K562 (cell line): ENCODE measurements at regions not wholly inside any gene's neighbourhood (a gene's known extent, or its start where the extent isn't known, plus 50 kb on each side); places are given as distances from the start of the nearest gene placed in this dataset.
A peak's percentile ranks its signal among the peaks of the same experiment; 100 is the strongest.

ENCODE experiments used
- ATAC-seq: fragments of 200-7000 bp; cut with Tn5 transposase; 3 replicates; pipeline ENCODE4 v1.9.1; 2020; ENCODE audit warnings: moderate library complexity
- BruUV-seq: library from RNA; stranded (reverse); fragments of 400-500 nt; replicated peaks from 2 replicates; lab custom pipeline; 2021; lab: Mats Ljungman, UMichigan
- CTCF ChIA-PET: fragments of 300-600 bp; formaldehyde crosslinking; extraction: SDS; loops from one replicate; lab custom pipeline; 2021; ENCODE audit warnings: low intra/inter-chr PET ratio; lab: Yijun Ruan, JAX
- POLR2A ChIA-PET: fragments of 300-600, 350-650 bp; sonication (Branson Sonifier 250); formaldehyde crosslinking; extraction: SDS; loops from one replicate; lab custom pipeline; 2021; ENCODE audit warnings: antibody characterized with exemption, inconsistent platforms; lab: Yijun Ruan, JAX
- DNase-seq, 4 experiments: peaks; one replicate each; pipeline versions ENCODE4 v3.0.0 to v3.0.0-alpha.2; 2011 to 2018; ENCODE audit warnings: low spot score in 3 of 4, mixed read lengths in 3 of 4; ENCODE audit errors: extremely low read depth in 1 of 4
- FAIRE-seq: peaks from 2 replicates; lab custom pipeline; 2011; peaks lifted over from hg19 to GRCh38; lab: Jason Lieb, UNC
- H2AFZ ChIP-seq: 2 replicates; pipeline ENCODE4 v1.6.0; 2011; ENCODE audit warnings: low read depth, low read length, control low read depth, inconsistent platforms
- H3K27ac ChIP-seq: fragments of 200-600 bp; 3 replicates; pipeline ENCODE4 v1.8.0; 2011; ENCODE audit warnings: low read depth, mild to moderate bottlenecking, control low read depth, inconsistent platforms, low read length, moderate library complexity, mixed read lengths; ENCODE audit errors: extremely low read depth
- H3K27me3 ChIP-seq, 2 experiments: fragments of 300-600 bp in 1 of 2; 2 replicates in 1 of 2; 3 replicates in 1 of 2; pipeline versions ENCODE4 v1.6.0 to v1.8.0; 2011; ENCODE audit warnings: inconsistent platforms in 2 of 2, low read length in 2 of 2, mild to moderate bottlenecking in 1 of 2, mixed read lengths in 1 of 2, moderate library complexity in 1 of 2; ENCODE audit not compliant: control insufficient read depth in 2 of 2, insufficient read depth in 2 of 2
- H3K36me3 ChIP-seq: fragments of 300-600 bp; 3 replicates; pipeline ENCODE4 v1.8.0; 2011; ENCODE audit warnings: mild to moderate bottlenecking, low read length, inconsistent platforms; ENCODE audit not compliant: control insufficient read depth, insufficient read depth
- H3K4me1 ChIP-seq, 2 experiments: fragments of 200-600 bp in 1 of 2; replicated peaks in 1 of 2; 2 replicates in 1 of 2; 3 replicates in 1 of 2; pipeline versions ENCODE4 v1.5.1 to v1.8.0; 2011; ENCODE audit warnings: inconsistent platforms in 2 of 2, low read length in 2 of 2, mild to moderate bottlenecking in 1 of 2, mixed read lengths in 1 of 2, moderate library complexity in 1 of 2; ENCODE audit not compliant: control insufficient read depth in 2 of 2, insufficient read depth in 2 of 2
- H3K4me2 ChIP-seq: 2 replicates; pipeline ENCODE4 v1.6.1; 2011; ENCODE audit warnings: low read length, control low read depth, inconsistent platforms, mixed read lengths; ENCODE audit not compliant: insufficient read depth
- H3K4me3 ChIP-seq: fragments of 200-600 bp; sonication (generic), shearing (Covaris generic); 2 replicates; pipeline ENCODE4 v1.5.1; 2016; ENCODE audit warnings: control low read depth, inconsistent platforms
- H3K79me2 ChIP-seq: fragments of 200-600 bp; 3 replicates; pipeline ENCODE4 v1.8.0; 2011; ENCODE audit warnings: low read length, inconsistent platforms; ENCODE audit not compliant: control insufficient read depth, insufficient read depth
- H3K9ac ChIP-seq, 2 experiments: 2 replicates each; pipeline versions ENCODE4 v1.6.0 to v1.6.1; 2011; ENCODE audit warnings: low read depth in 2 of 2, low read length in 2 of 2, control low read depth in 1 of 2, inconsistent platforms in 1 of 2, mild to moderate bottlenecking in 1 of 2, mixed read lengths in 1 of 2; ENCODE audit not compliant: insufficient read depth in 1 of 2
- H3K9me1 ChIP-seq: one replicate; pipeline ENCODE4 v1.6.0; 2011; ENCODE audit warnings: inconsistent platforms, mild to moderate bottlenecking, low read length, moderate library complexity; ENCODE audit not compliant: control insufficient read depth, insufficient read depth
- H3K9me3 ChIP-seq: replicated peaks from 2 replicates; pipeline ENCODE4 v1.5.1; 2011; ENCODE audit warnings: low read depth, low read length, inconsistent platforms; ENCODE audit not compliant: control insufficient read depth, insufficient read depth
- H4K20me1 ChIP-seq: replicated peaks from 2 replicates; pipeline ENCODE4 v1.6.1; 2011; ENCODE audit warnings: low read length, inconsistent platforms, mixed read lengths; ENCODE audit not compliant: control insufficient read depth, insufficient read depth
- ATF2 ChIP-seq: sonication (generic); formaldehyde crosslinking; IDR thresholded peaks from 2 replicates; pipeline ENCODE4 v1.8.1; 2022; ENCODE audit warnings: missing genetic modification reagents
- CEBPB ChIP-seq: fragments of 450-650 bp; IDR thresholded peaks from 2 replicates; pipeline ENCODE4 v1.6.1; 2016; ENCODE audit warnings: missing genetic modification characterization, missing compliant biosample characterization
- EGR1 ChIP-seq: fragments of 450-650 bp; conservative IDR thresholded peaks from 2 replicates; pipeline ENCODE4 v1.6.1; 2017; ENCODE audit warnings: mild to moderate bottlenecking
- FOXK1 ChIP-seq: sonication (generic); formaldehyde crosslinking; IDR thresholded peaks from 2 replicates; pipeline ENCODE4 v1.8.0; 2022; ENCODE audit warnings: missing genetic modification reagents, mild to moderate bottlenecking, borderline replicate concordance
- HDAC2 ChIP-seq: fragments of 450-650 bp; IDR thresholded peaks from 2 replicates; pipeline ENCODE4 v1.6.1; 2016; ENCODE audit warnings: mild to moderate bottlenecking
- HNRNPL ChIP-seq: fragments of 200-400 bp; formaldehyde crosslinking; IDR thresholded peaks from 2 replicates; pipeline ENCODE4 v1.6.1; 2017; ENCODE audit warnings: low read depth, mild to moderate bottlenecking, low read length
- HOXB6 ChIP-seq: fragments of 250-450 bp; sonication (Bioruptor Pico); IDR thresholded peaks from 2 replicates; pipeline ENCODE4 v1.5.1; 2022; ENCODE audit warnings: mild to moderate bottlenecking, borderline replicate concordance
- MTF1 ChIP-seq: fragments of 250-450 bp; sonication (Bioruptor Pico); IDR thresholded peaks from 2 replicates; pipeline ENCODE4 v1.9.0; 2021; ENCODE audit warnings: moderate library complexity, mild to moderate bottlenecking, inconsistent platforms, borderline replicate concordance
- NR1H2 ChIP-seq: sonication (generic); formaldehyde crosslinking; IDR thresholded peaks from 2 replicates; pipeline ENCODE4 v1.4.0; 2020; ENCODE audit warnings: mild to moderate bottlenecking, missing genetic modification reagents
- POU5F1 ChIP-seq: fragments of 150-350 bp; IDR thresholded peaks from 2 replicates; pipeline ENCODE4 v1.6.1; 2014; ENCODE audit warnings: borderline replicate concordance, low read length, low read depth, mild to moderate bottlenecking; ENCODE audit not compliant: partially characterized antibody
- SRSF3 ChIP-seq: fragments of 200-400 bp; formaldehyde crosslinking; IDR thresholded peaks from 2 replicates; pipeline ENCODE4 v1.6.1; 2016; ENCODE audit warnings: mild to moderate bottlenecking, low read length, moderate library complexity; ENCODE audit not compliant: insufficient read depth
- TRIM25 ChIP-seq: fragments of 450-650 bp; IDR thresholded peaks from 2 replicates; pipeline ENCODE4 v1.7.0; 2016; ENCODE audit warnings: borderline replicate concordance
- ZNF3 ChIP-seq: fragments of 250-450 bp; sonication (Bioruptor Pico); IDR thresholded peaks from 2 replicates; pipeline ENCODE4 v1.5.0; 2021; ENCODE audit warnings: mild to moderate bottlenecking, moderate library complexity
- WGBS: fragments of 100-300 bp; shearing (Covaris generic); methylation state at CpG from one replicate; pipeline ENCODE4 v1.1.6; 2016; ENCODE audit warnings: low coverage, mixed read lengths; ENCODE audit not compliant: insufficient coverage; ENCODE audit errors: missing lambda C conversion rate; 5-methylcytosine and 5-hydroxymethylcytosine counted together
- in situ Hi-C: fragments of 300-500 bp; cut with MboI; formaldehyde crosslinking; loops from 4 replicates; pipeline ENCODE4 v1.15.0; 2018; ENCODE audit warnings: inconsistent platforms, mixed read lengths
- intact Hi-C: fragments of 100-400 bp; cut with micrococcal nuclease; formaldehyde crosslinking; loops from 2 replicates; pipeline ENCODE4 v1.14.2; 2022

- TF ChIP-seq TRIM25 (no peak), POU5F1 (no peak), HDAC2 (0 out of 2 replicates have a peak, but pooled peaks have one; percentile 40)
Measured at GRCh38 chr7:130865408-130866236, 131.6 kb upstream of the KLF14 start (continued).

GRCh38 chr7:130867039-130867438 lies 133.0 kb upstream of the KLF14 start:
- Histone ChIP-seq H3K4me2 (no peak overlapping the region), H3K4me3 (no peak overlapping the region), H3K9me1 (no peaks in the 10 kb centered on the region), H3K9me3 (no peaks in the 10 kb centered on the region), H3K27me3 (0 out of 5 replicates have a peak, but pooled peaks cover 0 to 4% of the 10 kb centered on the region in 2 experiments), H3K27ac (no peak overlapping the region), H4K20me1 (no peaks in the 10 kb centered on the region), H3K79me2 (no peaks in the 10 kb centered on the region), H3K4me1 (no peaks in the 10 kb centered on the region), H3K36me3 (no peaks in the 10 kb centered on the region), H3K9ac (no peak overlapping the region), H2AFZ (no peak overlapping the region)
- CTCF ChIA-PET = no interaction called here
- DNase-seq = no peak
- intact Hi-C loops = no loop called here
- no peak for FAIRE-seq
- WGBS = 5% methylated on average over 2 of the region's 2 CpGs
- in situ Hi-C loops = no loop called here
- BruUV-seq = no TSS peak
- ATAC-seq = no peak
- POLR2A ChIA-PET = interaction anchor here (2.1 kb wide), 1 partner anchor 14 kb away, joined by 5 read pairs; no protein-coding TSS in a partner anchor
- TF ChIP-seq NR1H2 (CRISPR knock-in tag) (no peak), MTF1 (CRISPR knock-in tag) (no peak), CEBPB (tag) (no peak), HNRNPL (no peak), ATF2 (CRISPR knock-in tag) (no peak), HOXB6 (no peak), SRSF3 (no peak), FOXK1 (CRISPR knock-in tag) (no peak), ZNF3 (CRISPR knock-in tag) (no peak), EGR1 (no peak)
